Heart left ventricle (tissue), 16 donors: ENCODE measurements at regions not wholly inside any gene's neighbourhood (a gene's known extent, or its start where the extent isn't known, plus 50 kb on each side); places are given as distances from the start of the nearest gene placed in this dataset.

ENCODE experiments used
- ATAC-seq, 4 donors: fragments of 200-7000 bp; cut with Tn5 transposase; one replicate each; pipeline ENCODE4 v1.9.1; 2020 to 2022; ENCODE audit warnings: moderate library complexity in 4 of 4, mild to moderate bottlenecking in 3 of 4, moderate number of reproducible peaks in 1 of 4
- DNase-seq, 5 donors: peaks; one replicate each; pipeline ENCODE4 v3.0.0-alpha.2; 2020
- H3K27ac ChIP-seq, 12 donors: fragments of 200-600 bp; sonication (generic) in 4 of 12; one replicate each; pipeline versions ENCODE4 v1.5.0 to v1.8.0; 2016 to 2022; ENCODE audit warnings: mild to moderate bottlenecking in 2 of 12
- H3K27me3 ChIP-seq, 9 donors: fragments of 200-600 bp; sonication (generic) in 2 of 9; one replicate each; pipeline versions ENCODE4 v1.5.1 to v1.8.0; 2016 to 2022; ENCODE audit warnings: mild to moderate bottlenecking in 3 of 9
- H3K36me3 ChIP-seq, 9 donors: fragments of 200-600 bp; sonication (generic) in 2 of 9; one replicate each; pipeline versions ENCODE4 v1.5.0 to v1.8.0; 2018 to 2022; ENCODE audit warnings: mild to moderate bottlenecking in 2 of 9
- H3K4me1 ChIP-seq, 12 donors: fragments of 200-600 bp; sonication (generic) in 4 of 12; one replicate each; pipeline versions ENCODE4 v1.5.0 to v1.8.0; 2016 to 2022; ENCODE audit warnings: mild to moderate bottlenecking in 3 of 12
- H3K4me3 ChIP-seq, 12 donors: fragments of 200-600 bp; sonication (generic) in 4 of 12; one replicate each; pipeline versions ENCODE4 v1.5.0 to v1.8.0; 2017 to 2022; ENCODE audit warnings: mild to moderate bottlenecking in 9 of 12, moderate library complexity in 4 of 12
- H3K9me3 ChIP-seq, 12 donors: fragments of 200-600 bp; sonication (generic) in 4 of 12; one replicate each; pipeline versions ENCODE4 v1.5.0 to v1.8.0; 2016 to 2022; ENCODE audit warnings: mild to moderate bottlenecking in 1 of 12
- POLR2A ChIP-seq, 2 donors: fragments of 450-650 bp; IDR thresholded peaks; one replicate each; pipeline ENCODE4 v1.6.1; 2017; ENCODE audit warnings: antibody characterized with exemption in 2 of 2, mild to moderate bottlenecking in 2 of 2, moderate library complexity in 2 of 2
- WGBS, 4 donors: extraction: QIAGEN DNeasy Blood & Tissue Kit in 2 of 4; methylation state at CpG; one replicate each; pipeline versions ENCODE4 v1.1.5 to v1.1.7; 2013 to 2018; 5-methylcytosine and 5-hydroxymethylcytosine counted together
- intact Hi-C, 10 donors: fragments of 100-400 bp; cut with DNase I; formaldehyde crosslinking; loops; one replicate each; pipeline versions ENCODE4 v1.11.1 to v1.14.2; 2022
- TF ChIP-seq, protein P1 (sequence below), 12 donors: fragments of 200-600 bp; sonication (generic) in 4 of 12; IDR thresholded peaks; one replicate each; pipeline versions ENCODE4 v1.5.0 to v1.8.0; 2018 to 2022; ENCODE audit warnings: antibody characterized with exemption in 12 of 12, mild to moderate bottlenecking in 5 of 12
- donor health status: ischemic (EF 13 %, LVEDD 7.1; RV severe dilation, severe dysfunction).
- donor health status: healthy with polysubstance abuse.
- donor health status: DM: no; HTN: yes; CAD: no.
- donor health status: DM: no; HTN: no; CAD: no.
- donor health status: ischemic (EF 25% LVEDD 6.9; RV normal size, moderate dysfunction).
- donor health status: ischemic (EF 25% LVEDD 5.7; RV mildly dilated, moderate dysfunction).
- donor health status: healthy.
- donor health status: DM: yes; HTN: yes; CAD: no.
- donor health status: ischemic (EF 35%, LVEDD 5.7; RV mildly dilated, moderate dysfunction).
- donor health status: nonischemic (EF 11% LVEDD 7.7; RV severe dilation, severe dysfunction).
- donor health status: DM: yes; HTN: yes; CAD: no.
- donor health status: PGD.
- donor health status: ischemic (EF 29% LVEDD 5.4; RV normal size, mild dysfunction).
- donor health status: nonischemic (EF 23%, LVEDD 6.1; RV moderate dilation, normal function).

DNA sequence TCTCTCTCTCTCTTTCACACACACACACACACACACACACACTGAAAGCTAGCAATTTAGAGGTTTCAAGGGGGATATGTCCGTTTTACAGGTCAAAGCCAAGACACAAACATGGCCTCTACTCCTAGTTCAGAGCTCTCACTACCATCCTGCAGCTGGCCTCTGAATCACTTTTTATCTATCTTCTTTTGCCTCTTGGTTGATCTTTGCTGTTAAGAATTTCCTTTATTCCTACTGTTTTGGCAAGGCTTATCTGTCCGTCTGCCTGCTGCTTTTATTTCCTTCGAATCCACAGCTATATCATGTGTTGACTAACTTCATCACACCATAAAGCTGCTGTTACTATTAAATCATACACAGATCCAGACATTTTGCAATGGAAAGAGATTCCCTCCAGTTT is 543.0 kb downstream of the PLCL1 start:
- Histone ChIP-seq H3K27ac (no peak overlapping the region), H3K4me1 (no peaks in the 10 kb centered on the region), H3K9me3 (no peaks in the 10 kb centered on the region), H3K36me3 (no peaks in the 10 kb centered on the region), H3K4me3 (no peak overlapping the region), H3K27me3 (peaks cover 0 to 8% (median 0%) of the 10 kb centered on the region in 9 donors)
- no peak for TF ChIP-seq POLR2A (IDR thresholded peaks at IDR 0.05)
- ATAC-seq (no peak), DNase-seq (no peak)
- 36 to 56% (median 48%) methylated on average over 3 of the region's 3 CpGs for WGBS, 4 donors
- intact Hi-C loops: no loop called here

DNA sequence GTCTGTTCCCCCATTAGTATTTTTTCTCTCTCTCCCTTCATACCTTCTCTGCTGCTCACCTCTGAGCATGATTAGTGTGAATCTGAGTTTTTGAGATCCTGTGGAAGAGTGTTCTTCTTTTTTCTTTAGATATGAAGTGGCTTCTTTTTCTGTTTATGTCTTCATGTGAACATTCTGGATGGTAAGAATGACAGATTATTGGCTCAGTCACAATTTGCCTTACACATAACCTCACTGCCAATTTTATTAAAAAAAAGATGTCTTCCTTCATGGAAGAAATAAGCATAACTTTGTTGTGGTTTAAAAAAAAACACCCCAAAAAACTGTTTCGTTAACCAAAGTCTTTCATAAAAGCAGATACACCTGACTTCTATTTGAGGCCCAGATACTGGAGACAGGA is 539.1 kb downstream of the PLCL1 start:
- H3K27ac ChIP-seq: no peak overlapping the region
- no peak for ATAC-seq
- no peak for DNase-seq
- H3K4me1 ChIP-seq: no peaks in the 10 kb centered on the region
- intact Hi-C loops: no loop called here
- H3K4me3 ChIP-seq: no peak overlapping the region
- 75 to 93% (median 83%) methylated on average over 1 of the region's 1 CpG for WGBS, 4 donors
- H3K9me3 ChIP-seq: no peaks in the 10 kb centered on the region
- peaks cover 0 to 10% (median 0%) of the 10 kb centered on the region in 9 donors for H3K27me3 ChIP-seq
- TF ChIP-seq POLR2A (IDR thresholded peaks at IDR 0.05): no peak
- TF ChIP-seq, protein P1, sequence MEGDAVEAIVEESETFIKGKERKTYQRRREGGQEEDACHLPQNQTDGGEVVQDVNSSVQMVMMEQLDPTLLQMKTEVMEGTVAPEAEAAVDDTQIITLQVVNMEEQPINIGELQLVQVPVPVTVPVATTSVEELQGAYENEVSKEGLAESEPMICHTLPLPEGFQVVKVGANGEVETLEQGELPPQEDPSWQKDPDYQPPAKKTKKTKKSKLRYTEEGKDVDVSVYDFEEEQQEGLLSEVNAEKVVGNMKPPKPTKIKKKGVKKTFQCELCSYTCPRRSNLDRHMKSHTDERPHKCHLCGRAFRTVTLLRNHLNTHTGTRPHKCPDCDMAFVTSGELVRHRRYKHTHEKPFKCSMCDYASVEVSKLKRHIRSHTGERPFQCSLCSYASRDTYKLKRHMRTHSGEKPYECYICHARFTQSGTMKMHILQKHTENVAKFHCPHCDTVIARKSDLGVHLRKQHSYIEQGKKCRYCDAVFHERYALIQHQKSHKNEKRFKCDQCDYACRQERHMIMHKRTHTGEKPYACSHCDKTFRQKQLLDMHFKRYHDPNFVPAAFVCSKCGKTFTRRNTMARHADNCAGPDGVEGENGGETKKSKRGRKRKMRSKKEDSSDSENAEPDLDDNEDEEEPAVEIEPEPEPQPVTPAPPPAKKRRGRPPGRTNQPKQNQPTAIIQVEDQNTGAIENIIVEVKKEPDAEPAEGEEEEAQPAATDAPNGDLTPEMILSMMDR (IDR thresholded peaks at IDR 0.05): no peak
- H3K36me3 ChIP-seq: no peaks in the 10 kb centered on the region

DNA sequence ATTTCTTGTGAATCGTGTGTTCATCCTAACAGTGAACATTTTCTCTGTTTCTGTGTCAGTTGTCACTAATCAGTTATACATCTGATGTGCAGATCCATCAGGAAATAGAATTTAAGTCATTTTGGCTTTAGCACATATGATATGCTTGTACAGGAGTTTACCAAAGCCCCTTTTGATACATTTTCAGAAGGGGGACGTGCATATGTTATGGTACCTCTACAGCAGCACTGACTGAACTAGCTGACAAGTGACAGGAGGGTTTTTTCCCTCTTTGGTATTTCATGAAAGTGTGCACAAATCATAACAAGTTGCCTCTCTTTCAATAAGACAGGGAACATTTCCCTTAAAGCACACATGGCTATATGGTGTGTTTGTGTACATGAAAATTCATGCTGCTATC is 536.5 kb downstream of the PLCL1 start:
- 53 to 70% (median 62%) methylated on average over 2 of the region's 2 CpGs for WGBS, 4 donors
- H3K4me3 ChIP-seq: no peak overlapping the region
- no peak for ATAC-seq
- intact Hi-C loops: no loop called here
- DNase-seq: no peak
- H3K9me3 ChIP-seq: no peaks in the 10 kb centered on the region
- no peaks in the 10 kb centered on the region for H3K36me3 ChIP-seq
- H3K27ac ChIP-seq: no peak overlapping the region
- H3K4me1 ChIP-seq: no peaks in the 10 kb centered on the region
- H3K27me3 ChIP-seq: peaks cover 0 to 17% (median 0%) of the 10 kb centered on the region in 9 donors
- TF ChIP-seq, protein P1 (IDR thresholded peaks at IDR 0.05): no peak
- no peak for TF ChIP-seq POLR2A (IDR thresholded peaks at IDR 0.05)

DNA sequence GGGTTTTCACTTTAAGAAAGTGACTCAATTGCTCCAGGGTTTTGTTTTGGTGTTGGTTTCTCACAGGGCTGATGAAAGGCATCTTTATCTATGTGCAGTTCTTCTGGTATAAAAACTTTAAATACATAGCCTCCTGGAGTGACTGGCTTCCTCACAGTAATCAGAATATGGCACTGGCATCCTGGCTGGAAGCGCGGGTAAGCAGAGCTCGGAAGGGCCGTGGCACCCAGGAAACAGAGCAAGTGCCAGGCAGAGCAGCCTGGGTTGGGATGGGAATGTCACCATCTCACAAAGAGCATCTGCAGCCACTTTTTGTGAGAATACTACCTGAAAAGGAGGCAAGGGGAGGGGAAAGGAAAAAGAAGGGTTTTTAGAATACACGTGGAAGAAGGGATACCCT is 534.7 kb downstream of the PLCL1 start:
- DNase-seq: no peak
- Histone ChIP-seq H3K4me1 (no peaks in the 10 kb centered on the region), H3K9me3 (no peaks in the 10 kb centered on the region), H3K27me3 (peaks cover 0 to 17% (median 0%) of the 10 kb centered on the region in 9 donors), H3K4me3 (no peak overlapping the region), H3K36me3 (no peaks in the 10 kb centered on the region), H3K27ac (no peak overlapping the region)
- TF ChIP-seq, protein P1 (IDR thresholded peaks at IDR 0.05): no peak
- no peak for TF ChIP-seq POLR2A (IDR thresholded peaks at IDR 0.05)
- intact Hi-C loops: no loop called here
- WGBS, 4 donors: 85 to 91% (median 88%) methylated on average over 5 of the region's 5 CpGs
- no peak for ATAC-seq

DNA sequence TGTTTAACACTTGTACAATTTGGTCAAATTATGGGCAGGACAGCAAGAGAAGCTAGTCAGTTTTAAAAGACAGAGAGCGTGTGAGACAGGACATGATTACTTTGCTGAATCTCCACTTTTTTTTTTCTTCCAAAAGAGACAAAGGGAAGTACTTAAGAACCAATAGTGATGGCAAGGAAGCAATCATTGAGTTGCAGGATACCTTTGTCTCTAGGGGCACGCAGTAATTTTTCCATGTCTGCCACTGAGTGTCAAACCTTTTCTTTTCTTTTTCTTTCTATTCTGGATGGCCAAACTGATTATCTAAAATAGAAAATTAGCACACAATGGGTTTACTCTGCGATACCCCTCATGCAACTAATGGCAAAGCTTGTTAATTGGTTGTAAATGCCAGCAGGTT is 533.0 kb downstream of the PLCL1 start:
- TF ChIP-seq, protein P1 (IDR thresholded peaks at IDR 0.05): no peak
- no peak for TF ChIP-seq POLR2A (IDR thresholded peaks at IDR 0.05)
- no peaks in the 10 kb centered on the region for H3K4me1 ChIP-seq
- no peak for DNase-seq
- peaks cover 0 to 17% (median 0%) of the 10 kb centered on the region in 9 donors for H3K27me3 ChIP-seq
- ATAC-seq: no peak
- intact Hi-C loops: no loop called here
- WGBS, 4 donors: 63 to 70% (median 67%) methylated on average over 3 of the region's 3 CpGs
- H3K4me3 ChIP-seq: no peak overlapping the region
- H3K9me3 ChIP-seq: no peaks in the 10 kb centered on the region
- H3K27ac ChIP-seq: no peak overlapping the region
- no peaks in the 10 kb centered on the region for H3K36me3 ChIP-seq
